MM.1S (cell line): ENCODE measurements at regions not wholly inside any gene's neighbourhood (a gene's known extent, or its start where the extent isn't known, plus 50 kb on each side); places are given as distances from the start of the nearest gene placed in this dataset.

Experiments used
- DNase-seq: peaks from one replicate; pipeline ENCODE4 v3.0.0-alpha.2; 2015
- H2AFZ ChIP-seq: fragments of 300-600 bp; sonication (generic); 2 replicates; pipeline ENCODE4 v1.6.0; 2016; ENCODE audit warnings: antibody characterized with exemption, low read length
- H3F3A ChIP-seq: fragments of 300-600 bp; sonication (generic); 2 replicates; pipeline ENCODE4 v1.6.1; 2016; ENCODE audit warnings: mild to moderate bottlenecking, antibody characterized with exemption, low read length, moderate library complexity, mixed read lengths; ENCODE audit not compliant: insufficient read depth
- H3K27ac ChIP-seq: fragments of 300-600 bp; sonication (generic); 2 replicates; pipeline ENCODE4 v1.5.1; 2016; ENCODE audit warnings: mild to moderate bottlenecking, low read length
- H3K27me3 ChIP-seq: fragments of 300-600 bp; sonication (generic); replicated peaks from 2 replicates; pipeline ENCODE4 v1.6.0; 2016; ENCODE audit warnings: low read length; ENCODE audit not compliant: insufficient read depth
- H3K36me3 ChIP-seq: fragments of 300-600 bp; sonication (generic); replicated peaks from 2 replicates; pipeline ENCODE4 v1.6.1; 2016; ENCODE audit warnings: mild to moderate bottlenecking, low read length, mixed read lengths; ENCODE audit not compliant: insufficient read depth
- H3K4me1 ChIP-seq: fragments of 300-600 bp; sonication (generic); 2 replicates; pipeline ENCODE4 v1.6.1; 2016; ENCODE audit warnings: low read length, mixed read lengths
- H3K4me2 ChIP-seq: fragments of 300-600 bp; sonication (generic); 2 replicates; pipeline ENCODE4 v1.6.0; 2016; ENCODE audit warnings: low read depth, low read length
- H3K4me3 ChIP-seq: fragments of 300-600 bp; sonication (generic); 2 replicates; pipeline ENCODE4 v1.5.1; 2016; ENCODE audit warnings: low read length, mixed read lengths
- H3K79me2 ChIP-seq: fragments of 300-600 bp; sonication (generic); 2 replicates; pipeline ENCODE4 v1.6.1; 2016; ENCODE audit warnings: mixed run types, low read length, mixed read lengths
- H3K9ac ChIP-seq: fragments of 300-600 bp; sonication (generic); 2 replicates; pipeline ENCODE4 v1.6.1; 2016; ENCODE audit warnings: low read length, mixed read lengths
- H3K9me2 ChIP-seq: fragments of 300-600 bp; sonication (generic); replicated peaks from 2 replicates; pipeline ENCODE4 v1.6.1; 2016; ENCODE audit warnings: mild to moderate bottlenecking, low read length, mixed read lengths; ENCODE audit not compliant: insufficient read depth
- H3K9me3 ChIP-seq: fragments of 300-600 bp; sonication (generic); replicated peaks from 2 replicates; pipeline ENCODE4 v1.6.1; 2016; ENCODE audit warnings: mild to moderate bottlenecking, low read length, mixed read lengths; ENCODE audit not compliant: insufficient read depth
- H4K20me1 ChIP-seq: fragments of 300-600 bp; sonication (generic); 2 replicates; pipeline ENCODE4 v1.6.1; 2016; ENCODE audit warnings: mild to moderate bottlenecking, low read length, moderate library complexity, mixed read lengths; ENCODE audit not compliant: insufficient read depth
- CTCF ChIP-seq: fragments of 300-600 bp; sonication (generic); IDR thresholded peaks from 2 replicates; pipeline ENCODE4 v1.5.1; 2016; ENCODE audit warnings: antibody characterized with exemption, low read length, mixed read lengths
- EZH2 ChIP-seq: fragments of 300-600 bp; sonication (generic); optimal IDR thresholded peaks from 2 replicates; pipeline ENCODE3; 2017; ENCODE audit warnings: low read depth, mild to moderate bottlenecking, antibody characterized with exemption, low read length, mixed read lengths
- EZH2phosphoT487 ChIP-seq: fragments of 300-600 bp; sonication (generic); IDR thresholded peaks from 2 replicates; pipeline ENCODE4 v1.6.1; 2018; ENCODE audit warnings: antibody characterized with exemption, low read length

DNA sequence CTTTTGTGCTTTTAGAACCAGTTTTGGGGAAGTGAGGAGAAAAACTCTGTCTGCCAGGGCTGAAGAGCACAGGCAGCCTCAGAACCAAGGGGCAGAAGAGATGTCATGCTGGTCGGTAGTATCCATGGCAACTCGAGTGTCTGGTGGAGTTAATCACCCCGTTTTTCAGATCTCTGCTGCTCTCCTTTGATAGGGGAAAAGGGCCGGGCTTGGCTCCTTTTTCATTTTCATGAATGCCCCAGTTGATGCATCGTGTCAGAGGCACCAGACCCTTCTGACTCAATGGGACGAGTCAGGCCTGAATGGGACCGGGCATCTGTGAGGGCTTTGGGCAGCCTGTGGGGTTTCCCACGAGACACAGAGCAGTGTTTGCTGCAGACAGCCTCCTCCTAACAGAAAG is 304.6 kb downstream of the ABCC12 start:
- no peaks in the 10 kb centered on the region for H3K9me2 ChIP-seq
- no peak overlapping the region for H3K4me2 ChIP-seq
- no peak overlapping the region for H2AFZ ChIP-seq
- no peak overlapping the region for H3K27ac ChIP-seq
- H3K9ac ChIP-seq = no peak overlapping the region
- H3K4me1 ChIP-seq = no peaks in the 10 kb centered on the region
- no peaks in the 10 kb centered on the region for H3K27me3 ChIP-seq
- TF ChIP-seq EZH2 (no peak), EZH2phosphoT487 (no peak), CTCF (no peak)
- no peaks in the 10 kb centered on the region for H4K20me1 ChIP-seq
- no peaks in the 10 kb centered on the region for H3K36me3 ChIP-seq
- no peak for DNase-seq
- H3K79me2 ChIP-seq = no peaks in the 10 kb centered on the region
- no peaks in the 10 kb centered on the region for H3F3A ChIP-seq
- no peaks in the 10 kb centered on the region for H3K9me3 ChIP-seq
- H3K4me3 ChIP-seq = no peak overlapping the region

- DNase-seq = no peak
- Histone ChIP-seq H3K9me3 (no peaks in the 10 kb centered on the region), H3K79me2 (no peaks in the 10 kb centered on the region), H3K4me1 (no peaks in the 10 kb centered on the region), H3K4me3 (no peak overlapping the region), H3K4me2 (no peak overlapping the region), H3K36me3 (no peaks in the 10 kb centered on the region), H3F3A (no peaks in the 10 kb centered on the region), H3K9me2 (no peaks in the 10 kb centered on the region), H3K9ac (no peak overlapping the region), H3K27ac (no peak overlapping the region), H2AFZ (no peak overlapping the region), H4K20me1 (no peaks in the 10 kb centered on the region), H3K27me3 (no peaks in the 10 kb centered on the region)
- TF ChIP-seq EZH2phosphoT487 (no peak), CTCF (no peak), EZH2 (no peak)
These were observed 306.1 kb downstream of the ABCC12 start for GRCh38 chr16:47849736-47850135.

DNA sequence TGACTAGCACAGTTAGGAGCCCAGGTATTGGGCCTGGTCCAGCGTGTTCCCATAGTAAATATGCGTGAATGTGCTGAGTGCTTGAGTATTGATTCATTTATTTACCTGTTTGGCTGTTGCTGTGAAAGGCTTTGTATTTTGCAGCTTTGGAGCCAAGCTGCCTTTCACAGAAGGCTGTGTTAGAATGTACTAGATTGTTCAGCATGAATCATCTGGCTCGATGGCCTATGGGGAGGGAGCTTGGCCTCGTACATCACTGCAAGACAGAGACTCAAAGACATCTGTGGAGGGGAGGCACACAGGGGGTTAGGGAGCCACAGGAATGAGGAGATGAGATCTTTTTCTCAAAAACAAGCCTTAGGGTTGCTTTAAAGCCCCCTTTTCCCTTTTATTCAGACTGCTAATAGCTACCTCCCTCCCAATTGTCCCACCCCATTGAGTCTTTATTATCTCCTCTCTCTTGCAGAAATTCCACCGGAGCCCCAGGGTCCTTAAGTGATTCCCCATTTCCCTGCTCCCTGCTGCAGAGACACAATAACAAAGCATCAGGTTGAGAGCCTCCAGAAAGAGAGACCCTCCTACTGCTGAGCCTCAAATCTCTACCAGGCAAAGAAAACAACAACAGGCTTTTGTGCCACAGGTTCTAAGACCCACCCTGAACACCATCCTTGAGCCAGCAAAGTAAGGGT is 307.2 kb downstream of the ABCC12 start:
- H3K9me2 ChIP-seq = no peaks in the 10 kb centered on the region
- no peaks in the 10 kb centered on the region for H3K9me3 ChIP-seq
- DNase-seq = no peak
- no peak overlapping the region for H3K27ac ChIP-seq
- TF ChIP-seq EZH2phosphoT487 = no peak
- no peak for TF ChIP-seq CTCF
- no peak overlapping the region for H3K4me2 ChIP-seq
- H3K9ac ChIP-seq = no peak overlapping the region
- no peaks in the 10 kb centered on the region for H3K27me3 ChIP-seq
- H4K20me1 ChIP-seq = no peaks in the 10 kb centered on the region
- H3F3A ChIP-seq = no peaks in the 10 kb centered on the region
- no peaks in the 10 kb centered on the region for H3K79me2 ChIP-seq
- H3K36me3 ChIP-seq = no peaks in the 10 kb centered on the region
- no peak overlapping the region for H3K4me3 ChIP-seq
- no peak overlapping the region for H2AFZ ChIP-seq
- H3K4me1 ChIP-seq = no peaks in the 10 kb centered on the region
